Glutamatergic neuron (in vitro differentiated cells): ENCODE measurements at regions not wholly inside any gene's neighbourhood (a gene's known extent, or its start where the extent isn't known, plus 50 kb on each side); places are given as distances from the start of the nearest gene placed in this dataset.

Experiments used
- DNase-seq: peaks from one replicate; pipeline ENCODE4 v3.0.0; 2022
- H3K27ac Mint-ChIP-seq: one replicate; pipeline ENCODE4 v1.8.0; 2020; ENCODE audit warnings: mild to moderate bottlenecking, mixed read lengths, inconsistent platforms; ENCODE audit not compliant: unreplicated experiment
- H3K27me3 Mint-ChIP-seq: one replicate; pipeline ENCODE4 v1.8.0; 2020; ENCODE audit warnings: mild to moderate bottlenecking, moderate library complexity, mixed read lengths, inconsistent platforms; ENCODE audit not compliant: unreplicated experiment
- H3K36me3 Mint-ChIP-seq: one replicate; pipeline ENCODE4 v1.8.0; 2020; ENCODE audit warnings: mild to moderate bottlenecking, mixed read lengths, inconsistent platforms; ENCODE audit not compliant: unreplicated experiment
- H3K4me1 Mint-ChIP-seq: one replicate; pipeline ENCODE4 v1.8.0; 2020; ENCODE audit warnings: mild to moderate bottlenecking, low read depth, mixed read lengths, inconsistent platforms; ENCODE audit not compliant: unreplicated experiment
- H3K4me3 Mint-ChIP-seq: one replicate; pipeline ENCODE4 v1.8.0; 2020; ENCODE audit warnings: mild to moderate bottlenecking, mixed read lengths, inconsistent platforms; ENCODE audit not compliant: unreplicated experiment
- H3K9me3 Mint-ChIP-seq: one replicate; pipeline ENCODE4 v1.8.0; 2020; ENCODE audit warnings: mild to moderate bottlenecking, moderate library complexity, mixed read lengths, inconsistent platforms; ENCODE audit not compliant: unreplicated experiment
- CTCF ChIP-seq: fragments of 200-600 bp; sonication (generic); IDR thresholded peaks from one replicate; pipeline ENCODE4 v1.5.0; 2021; ENCODE audit not compliant: partially characterized antibody, unreplicated experiment

GRCh38 chr13:34779171-34779570 is 162.9 kb upstream of the NBEA start:
- no peak for TF ChIP-seq CTCF
- Mint-ChIP-seq H3K36me3 (no peaks in the 10 kb centered on the region), H3K27me3 (no peaks in the 10 kb centered on the region), H3K9me3 (peaks cover 2% of the 10 kb centered on the region), H3K27ac (no peak overlapping the region), H3K4me1 (no peaks in the 10 kb centered on the region), H3K4me3 (no peak overlapping the region)
- DNase-seq = no peak

- TF ChIP-seq CTCF = no peak
- DNase-seq = no peak
- Mint-ChIP-seq H3K4me1 (no peaks in the 10 kb centered on the region), H3K4me3 (no peak overlapping the region), H3K36me3 (peaks cover 5% of the 10 kb centered on the region), H3K9me3 (peaks cover 6% of the 10 kb centered on the region), H3K27ac (no peak overlapping the region), H3K27me3 (peaks cover 8% of the 10 kb centered on the region)
These were observed 148.8 kb upstream of the NBEA start for GRCh38 chr13:34793301-34793700.

GRCh38 chr13:34803756-34804155 is 138.3 kb upstream of the NBEA start:
- Mint-ChIP-seq H3K9me3 (no peaks in the 10 kb centered on the region), H3K4me1 (no peaks in the 10 kb centered on the region), H3K27ac (no peak overlapping the region), H3K4me3 (no peak overlapping the region), H3K27me3 (peaks cover 2% of the 10 kb centered on the region), H3K36me3 (no peaks in the 10 kb centered on the region)
- TF ChIP-seq CTCF = no peak
- no peak for DNase-seq

GRCh38 chr13:34805347-34805746 is 136.7 kb upstream of the NBEA start:
- no peaks in the 10 kb centered on the region for H3K4me1 Mint-ChIP-seq
- H3K4me3 Mint-ChIP-seq = no peak overlapping the region
- H3K27me3 Mint-ChIP-seq = no peaks in the 10 kb centered on the region
- no peak for TF ChIP-seq CTCF
- no peak overlapping the region for H3K27ac Mint-ChIP-seq
- H3K9me3 Mint-ChIP-seq = no peaks in the 10 kb centered on the region
- no peaks in the 10 kb centered on the region for H3K36me3 Mint-ChIP-seq
- DNase-seq = no peak

GRCh38 chr13:34808649-34809048 is 133.4 kb upstream of the NBEA start:
- Mint-ChIP-seq H3K9me3 (no peaks in the 10 kb centered on the region), H3K4me1 (no peaks in the 10 kb centered on the region), H3K4me3 (no peak overlapping the region), H3K27ac (no peak overlapping the region), H3K27me3 (no peaks in the 10 kb centered on the region), H3K36me3 (peaks cover 12% of the 10 kb centered on the region)
- no peak for TF ChIP-seq CTCF
- DNase-seq = no peak
